ENCODE measurements at regions not wholly inside any gene's neighbourhood (a gene's known extent, or its start where the extent isn't known, plus 50 kb on each side); places are given as distances from the start of the nearest gene placed in this dataset.

DNA sequence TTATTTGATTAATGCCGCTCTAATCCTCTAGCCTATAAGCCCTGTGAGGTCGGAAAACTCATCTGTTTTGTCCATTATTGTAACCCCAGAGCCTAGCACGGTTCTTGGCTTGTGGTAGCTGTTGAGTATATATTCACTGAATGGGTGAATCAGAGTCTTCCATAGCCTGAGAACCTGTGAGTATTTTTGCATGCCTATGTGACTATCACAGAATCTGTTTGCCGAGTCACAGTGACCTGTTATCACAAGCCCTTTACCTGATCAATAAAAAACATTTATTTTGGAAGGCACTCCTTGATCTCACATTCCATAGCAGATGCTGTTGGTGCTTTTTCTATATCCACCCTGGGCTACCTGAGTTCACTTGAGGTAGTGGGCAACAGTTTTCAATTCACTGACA, 125.0 kb upstream of the STC2 start:
- TF ChIP-seq CTCF (IDR thresholded peaks at IDR 0.05; ENCODE audit: insufficient read depth, low read depth, low read length), result no peak
- no peaks in the 10 kb centered on the region for H3K27me3 ChIP-seq (ENCODE audit: control insufficient read depth, insufficient read depth, low read length)
- ChIA-PET POLR2A (no interaction called here), CTCF (interaction anchor here (0.6 to 1.4 kb wide), 6 partner anchors 22 to 670 kb away, joined by 3 to 5 read pairs (median 3); no protein-coding TSS in a partner anchor)
- H3K4me3 ChIP-seq (ENCODE audit: low read depth, low read length), result no peak overlapping the region
- H3K36me3 ChIP-seq (ENCODE audit: control insufficient read depth, insufficient read depth, low read length), result no peaks in the 10 kb centered on the region
- DNase-seq (ENCODE audit: low read depth), result no peak

GRCh38 chr5:173452119-173452905, 124.1 kb upstream of the STC2 start:
- H3K4me3 ChIP-seq (ENCODE audit: low read depth, low read length), result no peak overlapping the region
- ChIA-PET POLR2A (interaction anchor here (0.6 kb wide), 1 partner anchor 657 kb away, joined by 3 read pairs; no protein-coding TSS in a partner anchor), CTCF (interaction anchor here (0.6 to 3.5 kb wide), 10 partner anchors 13 to 669 kb away, joined by 3 to 11 read pairs (median 4); no protein-coding TSS in a partner anchor)
- DNase-seq (ENCODE audit: low read depth), result peak; percentile 61
- no peaks in the 10 kb centered on the region for H3K27me3 ChIP-seq (ENCODE audit: control insufficient read depth, insufficient read depth, low read length)
- H3K36me3 ChIP-seq (ENCODE audit: control insufficient read depth, insufficient read depth, low read length), result no peaks in the 10 kb centered on the region
- no peak for TF ChIP-seq CTCF (IDR thresholded peaks at IDR 0.05; ENCODE audit: insufficient read depth, low read depth, low read length)

DNA sequence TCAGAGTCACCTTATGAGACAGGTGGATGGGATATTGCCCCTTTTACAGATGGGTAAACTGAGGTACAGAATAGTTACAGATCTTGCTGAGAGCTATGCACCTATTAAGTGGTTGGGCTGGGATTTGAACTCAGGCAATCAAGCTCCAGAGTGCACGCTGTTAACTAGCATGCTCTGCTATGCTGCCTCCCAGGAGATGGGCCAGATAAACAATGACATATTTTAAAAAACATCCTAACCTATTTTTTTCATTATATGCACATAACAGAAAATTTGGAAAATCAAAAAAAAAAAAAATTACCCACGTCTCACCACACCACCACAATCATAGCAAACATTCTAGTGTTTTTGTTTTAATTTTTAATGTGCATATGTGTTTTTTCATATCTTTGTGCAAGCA, 123.4 kb upstream of the STC2 start:
- no peak for DNase-seq (ENCODE audit: low read depth)
- ChIA-PET POLR2A (no interaction called here), CTCF (interaction anchor here (0.7 to 3.5 kb wide), 6 partner anchors 12 to 62 kb away, joined by 3 to 11 read pairs (median 4); no protein-coding TSS in a partner anchor)
- Histone ChIP-seq H3K4me3 (ENCODE audit: low read depth, low read length) (no peak overlapping the region), H3K36me3 (ENCODE audit: control insufficient read depth, insufficient read depth, low read length) (no peaks in the 10 kb centered on the region), H3K27me3 (ENCODE audit: control insufficient read depth, insufficient read depth, low read length) (no peaks in the 10 kb centered on the region)
- TF ChIP-seq CTCF (IDR thresholded peaks at IDR 0.05; ENCODE audit: insufficient read depth, low read depth, low read length), result no peak

GRCh38 chr5:173451031-173451430, 122.8 kb upstream of the STC2 start:
- Histone ChIP-seq H3K27me3 (ENCODE audit: control insufficient read depth, insufficient read depth, low read length) (no peaks in the 10 kb centered on the region), H3K36me3 (ENCODE audit: control insufficient read depth, insufficient read depth, low read length) (no peaks in the 10 kb centered on the region), H3K4me3 (ENCODE audit: low read depth, low read length) (no peak overlapping the region)
- ChIA-PET CTCF (interaction anchor here (0.7 to 3.5 kb wide), 5 partner anchors 11 to 55 kb away, joined by 3 to 11 read pairs (median 4); no protein-coding TSS in a partner anchor), POLR2A (no interaction called here)
- TF ChIP-seq CTCF (IDR thresholded peaks at IDR 0.05; ENCODE audit: insufficient read depth, low read depth, low read length), result peak; percentile 37
- DNase-seq (ENCODE audit: low read depth), result no peak

DNA sequence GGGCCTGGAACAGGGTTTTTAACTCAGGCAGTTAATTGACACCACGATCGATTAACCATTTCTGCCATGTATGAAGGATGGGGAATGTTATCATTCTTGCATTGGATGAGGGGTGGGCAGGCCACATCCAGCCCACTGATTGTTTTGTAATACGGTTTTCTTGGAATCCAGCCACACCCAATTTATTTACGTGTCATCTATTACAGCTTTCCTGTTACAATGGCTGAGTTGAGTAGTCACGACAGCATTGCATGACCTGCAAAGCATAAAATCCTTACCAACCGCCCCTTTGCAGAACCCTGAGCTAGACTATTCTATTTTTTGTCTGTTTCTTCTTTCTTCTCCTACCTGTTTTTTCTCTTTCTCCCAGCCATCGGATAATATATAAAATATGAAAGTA, 122.0 kb upstream of the STC2 start:
- no peak for DNase-seq (ENCODE audit: low read depth)
- Histone ChIP-seq H3K4me3 (ENCODE audit: low read depth, low read length) (no peak overlapping the region), H3K27me3 (ENCODE audit: control insufficient read depth, insufficient read depth, low read length) (no peaks in the 10 kb centered on the region), H3K36me3 (ENCODE audit: control insufficient read depth, insufficient read depth, low read length) (no peaks in the 10 kb centered on the region)
- no peak for TF ChIP-seq CTCF (IDR thresholded peaks at IDR 0.05; ENCODE audit: insufficient read depth, low read depth, low read length)
- ChIA-PET CTCF (interaction anchor here (0.9 to 3.5 kb wide), 4 partner anchors 10 to 54 kb away, joined by 3 to 11 read pairs (median 4); no protein-coding TSS in a partner anchor), POLR2A (no interaction called here)

Data from BJ (cell line).